ENCODE measurements at regions not wholly inside any gene's neighbourhood (a gene's known extent, or its start where the extent isn't known, plus 50 kb on each side); places are given as distances from the start of the nearest gene placed in this dataset.

DNA sequence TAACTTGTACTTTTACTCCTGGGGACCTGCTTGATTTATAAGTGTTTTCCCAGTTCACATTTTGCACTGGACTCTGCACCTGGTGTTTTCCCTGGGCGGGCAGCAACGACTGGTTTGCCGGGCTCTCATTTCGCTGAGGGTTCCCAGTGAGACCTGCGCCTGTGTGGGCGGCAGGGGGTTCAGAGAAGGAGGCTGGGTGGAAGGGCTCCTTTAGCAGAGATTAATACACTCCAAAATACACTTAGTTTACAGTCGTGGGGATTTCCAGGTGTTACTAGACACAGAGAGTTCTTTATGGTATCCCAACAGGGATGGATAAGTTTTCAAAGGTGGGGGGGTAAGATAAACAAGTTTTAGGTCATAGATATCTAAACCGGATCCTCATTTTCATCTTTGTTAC lies 53.0 kb upstream of the SHISA3 start:
- Histone ChIP-seq H3K27ac (ENCODE audit: low read length) (no peak overlapping the region), H3K4me2 (ENCODE audit: low read depth, low read length, poor library complexity, severe bottlenecking) (no peak overlapping the region), H3K9me3 (ENCODE audit: low read length) (no peaks in the 10 kb centered on the region), H3K9me2 (replicated peaks; ENCODE audit: insufficient read depth, low read length) (no peaks in the 10 kb centered on the region), H3K36me3 (ENCODE audit: insufficient read depth, low read length) (no peaks in the 10 kb centered on the region), H4K20me1 (ENCODE audit: insufficient read depth, low read depth, low read length) (no peaks in the 10 kb centered on the region), H3K9ac (ENCODE audit: low read length) (no peak overlapping the region), H2AFZ (ENCODE audit: low read length) (no peak overlapping the region), H3K79me2 (ENCODE audit: low read length) (no peaks in the 10 kb centered on the region), H3K4me1 (ENCODE audit: low read length) (peaks cover 2% of the 10 kb centered on the region; the same call in 1 of the 2 replicates), H3K4me3 (ENCODE audit: low read length) (no peak overlapping the region), H3K27me3 (ENCODE audit: low read length) (no peaks in the 10 kb centered on the region)
- DNase-seq: peak; percentile 35

DNA sequence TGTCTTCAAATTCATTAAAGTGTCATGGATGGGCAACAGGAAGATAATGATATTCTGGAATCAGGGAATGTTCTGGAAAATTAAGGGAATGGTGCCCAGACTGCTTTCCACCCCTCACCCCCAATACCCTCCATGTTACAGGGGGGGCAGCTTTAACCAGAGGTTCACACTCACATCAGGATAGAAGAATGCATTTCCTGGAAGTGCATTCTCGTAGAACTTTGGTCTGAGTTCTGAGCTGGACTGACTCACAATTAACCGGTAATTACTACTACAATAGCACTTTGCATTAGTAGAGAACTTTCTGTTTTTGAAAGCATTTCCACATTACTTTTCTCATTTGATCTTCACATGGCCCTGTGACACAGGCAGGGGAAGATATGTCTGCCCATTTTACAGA lies 52.5 kb upstream of the SHISA3 start:
- Histone ChIP-seq H3K27ac (ENCODE audit: low read length) (no peak overlapping the region), H3K4me2 (ENCODE audit: low read depth, low read length, poor library complexity, severe bottlenecking) (no peak overlapping the region), H3K36me3 (ENCODE audit: insufficient read depth, low read length) (no peaks in the 10 kb centered on the region), H3K4me1 (ENCODE audit: low read length) (peaks cover 2% of the 10 kb centered on the region; the same call in 1 of the 2 replicates), H3K79me2 (ENCODE audit: low read length) (no peaks in the 10 kb centered on the region), H3K4me3 (ENCODE audit: low read length) (no peak overlapping the region), H3K9me2 (replicated peaks; ENCODE audit: insufficient read depth, low read length) (no peaks in the 10 kb centered on the region), H3K9me3 (ENCODE audit: low read length) (no peaks in the 10 kb centered on the region), H3K9ac (ENCODE audit: low read length) (no peak overlapping the region), H3K27me3 (ENCODE audit: low read length) (no peaks in the 10 kb centered on the region), H4K20me1 (ENCODE audit: insufficient read depth, low read depth, low read length) (no peaks in the 10 kb centered on the region), H2AFZ (ENCODE audit: low read length) (no peak overlapping the region)
- peak; percentile 16 for DNase-seq

DNA sequence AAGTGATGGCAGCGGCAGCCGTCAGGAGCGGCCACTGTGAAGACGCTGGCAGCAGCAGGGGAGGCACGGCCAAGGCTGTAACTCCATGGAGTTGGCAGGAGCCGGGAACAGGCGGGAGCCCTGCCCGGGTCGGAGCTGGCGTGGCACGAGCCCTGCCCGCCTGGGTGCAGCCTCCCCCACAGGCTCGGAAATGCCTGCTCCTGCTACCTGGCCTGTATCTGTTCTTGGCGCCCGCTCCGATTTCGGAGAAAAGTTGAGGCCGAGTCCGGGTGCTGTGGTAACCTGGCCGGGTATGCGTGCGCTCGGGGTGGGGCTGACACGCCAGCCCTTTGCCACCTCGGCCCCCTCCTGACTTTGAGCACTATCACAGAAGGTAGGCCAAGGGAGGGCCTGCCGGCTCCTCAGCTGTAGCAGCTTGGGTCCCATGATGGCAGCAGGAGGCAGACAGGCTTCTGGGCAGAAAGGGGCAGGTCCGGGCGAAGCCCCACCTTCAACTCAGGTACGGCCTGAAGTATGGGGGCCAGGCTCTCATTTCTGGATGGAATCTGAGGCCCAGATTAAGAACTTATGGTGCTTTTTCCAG lies 51.2 kb upstream of the SHISA3 start:
- Histone ChIP-seq H3K79me2 (ENCODE audit: low read length) (no peaks in the 10 kb centered on the region), H3K4me2 (ENCODE audit: low read depth, low read length, poor library complexity, severe bottlenecking) (no peak overlapping the region), H2AFZ (ENCODE audit: low read length) (no peak overlapping the region), H3K9ac (ENCODE audit: low read length) (no peak overlapping the region), H3K36me3 (ENCODE audit: insufficient read depth, low read length) (no peaks in the 10 kb centered on the region), H4K20me1 (ENCODE audit: insufficient read depth, low read depth, low read length) (no peaks in the 10 kb centered on the region), H3K27me3 (ENCODE audit: low read length) (no peaks in the 10 kb centered on the region), H3K27ac (ENCODE audit: low read length) (no peak overlapping the region), H3K4me3 (ENCODE audit: low read length) (no peak overlapping the region), H3K4me1 (ENCODE audit: low read length) (peaks cover 2% of the 10 kb centered on the region; the same call in 1 of the 2 replicates), H3K9me2 (replicated peaks; ENCODE audit: insufficient read depth, low read length) (no peaks in the 10 kb centered on the region), H3K9me3 (ENCODE audit: low read length) (no peaks in the 10 kb centered on the region)
- DNase-seq: peak; percentile 20

DNA sequence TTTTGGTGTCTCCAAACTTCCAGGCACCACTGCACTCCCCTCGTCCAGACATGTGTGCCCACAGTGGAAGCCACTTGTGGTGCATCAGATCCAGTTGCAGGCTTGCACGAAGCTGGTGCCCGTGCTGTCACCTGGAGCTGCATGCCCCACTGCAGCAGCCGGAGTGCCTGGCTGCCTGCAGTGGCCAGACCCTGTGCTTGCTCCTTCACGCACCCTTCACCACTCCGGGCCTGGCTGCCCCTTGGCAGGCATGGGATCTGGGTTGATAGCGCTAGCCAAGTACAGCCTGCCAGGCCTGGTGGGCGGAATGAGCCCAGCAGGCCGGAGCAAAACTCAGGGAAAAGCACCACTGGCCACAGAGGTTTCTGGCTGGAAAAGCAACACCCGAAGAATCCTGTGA lies 50.2 kb upstream of the SHISA3 start:
- Histone ChIP-seq H3K9ac (ENCODE audit: low read length) (no peak overlapping the region), H3K9me2 (replicated peaks; ENCODE audit: insufficient read depth, low read length) (no peaks in the 10 kb centered on the region)

More for the DNA sequence above, 50.2 kb upstream of the SHISA3 start:
- Histone ChIP-seq H4K20me1 (ENCODE audit: insufficient read depth, low read depth, low read length) (no peaks in the 10 kb centered on the region), H3K9me3 (ENCODE audit: low read length) (no peaks in the 10 kb centered on the region), H3K4me1 (ENCODE audit: low read length) (peaks cover 2% of the 10 kb centered on the region; the same call in 1 of the 2 replicates), H3K4me2 (ENCODE audit: low read depth, low read length, poor library complexity, severe bottlenecking) (no peak overlapping the region), H2AFZ (ENCODE audit: low read length) (no peak overlapping the region), H3K27ac (ENCODE audit: low read length) (no peak overlapping the region), H3K27me3 (ENCODE audit: low read length) (no peaks in the 10 kb centered on the region), H3K36me3 (ENCODE audit: insufficient read depth, low read length) (no peaks in the 10 kb centered on the region), H3K4me3 (ENCODE audit: low read length) (no peak overlapping the region), H3K79me2 (ENCODE audit: low read length) (no peaks in the 10 kb centered on the region)
- DNase-seq: peak; percentile 21

Data from Karpas-422 (cell line).